Liver (tissue), 8 donors: ENCODE measurements at regions not wholly inside any gene's neighbourhood (a gene's known extent, or its start where the extent isn't known, plus 50 kb on each side); places are given as distances from the start of the nearest gene placed in this dataset.

Experiments
- DNase-seq: peaks from one replicate; pipeline ENCODE4 v3.0.0-alpha.2; 2017; ENCODE audit warnings: low spot score
- H3K27ac ChIP-seq, 2 donors: one replicate each; pipeline ENCODE4 v1.7.0; 2013; ENCODE audit warnings: inconsistent platforms in 2 of 2, low read length in 2 of 2, control low read depth in 1 of 2, low read depth in 1 of 2, mild to moderate bottlenecking in 1 of 2
- H3K27me3 ChIP-seq, 4 donors: one replicate each; pipeline versions ENCODE4 v1.6.1 to v1.7.0; 2013; ENCODE audit warnings: low read length in 3 of 4, inconsistent platforms in 1 of 4, mild to moderate bottlenecking in 1 of 4, moderate library complexity in 1 of 4; ENCODE audit not compliant: control insufficient read depth in 4 of 4, insufficient read depth in 4 of 4
- H3K36me3 ChIP-seq, 4 donors: one replicate each; pipeline versions ENCODE4 v1.6.1 to v1.7.0; 2013; ENCODE audit warnings: low read length in 3 of 4, mild to moderate bottlenecking in 3 of 4, low read depth in 1 of 4, moderate library complexity in 1 of 4; ENCODE audit not compliant: control insufficient read depth in 4 of 4, insufficient read depth in 3 of 4
- H3K4me1 ChIP-seq, 4 donors: one replicate each; pipeline versions ENCODE4 v1.6.1 to v1.7.0; 2013; ENCODE audit warnings: low read length in 3 of 4, mild to moderate bottlenecking in 3 of 4, moderate library complexity in 1 of 4; ENCODE audit not compliant: control insufficient read depth in 4 of 4, insufficient read depth in 4 of 4
- H3K4me3 ChIP-seq, 3 donors: one replicate each; pipeline versions ENCODE4 v1.6.1 to v1.7.0; 2013; ENCODE audit warnings: low read length in 3 of 3, control low read depth in 1 of 3, low read depth in 1 of 3, mild to moderate bottlenecking in 1 of 3
- H3K9ac ChIP-seq, 2 donors: one replicate each; pipeline ENCODE4 v1.7.0; 2013; ENCODE audit warnings: low read length in 2 of 2, mild to moderate bottlenecking in 2 of 2, moderate library complexity in 2 of 2, control low read depth in 1 of 2, low read depth in 1 of 2
- H3K9me3 ChIP-seq, 4 donors: one replicate each; pipeline versions ENCODE4 v1.6.1 to v1.7.0; 2013; ENCODE audit warnings: low read length in 3 of 4; ENCODE audit not compliant: control insufficient read depth in 4 of 4
- EGR1 ChIP-seq, 2 donors: IDR thresholded peaks; 2 replicates each; pipeline ENCODE4 v1.6.1; 2016 to 2018; ENCODE audit warnings: antibody characterized with exemption in 2 of 2, low read depth in 2 of 2
- FOXA1 ChIP-seq: IDR thresholded peaks from 2 replicates; pipeline ENCODE4 v1.6.1; 2016; ENCODE audit warnings: antibody characterized with exemption
- FOXA2 ChIP-seq: IDR thresholded peaks from 2 replicates; pipeline ENCODE4 v1.6.1; 2016; ENCODE audit warnings: antibody characterized with exemption
- GABPA ChIP-seq, 2 donors: IDR thresholded peaks in 1 of 2; conservative IDR thresholded peaks in 1 of 2; 2 replicates each; pipeline ENCODE4 v1.6.1; 2016; ENCODE audit warnings: antibody characterized with exemption in 2 of 2, mild to moderate bottlenecking in 1 of 2, moderate library complexity in 1 of 2
- HNF4A ChIP-seq, 2 donors: conservative IDR thresholded peaks; 2 replicates each; pipeline ENCODE4 v1.6.1; 2016; ENCODE audit warnings: antibody characterized with exemption in 2 of 2, mild to moderate bottlenecking in 2 of 2
- HNF4G ChIP-seq: IDR thresholded peaks from 2 replicates; pipeline ENCODE4 v1.6.1; 2016; ENCODE audit warnings: antibody characterized with exemption
- JUND ChIP-seq, 2 donors: IDR thresholded peaks; 2 replicates each; pipeline ENCODE4 v1.6.1; 2016; ENCODE audit warnings: antibody characterized with exemption in 2 of 2
- NR2F2 ChIP-seq: IDR thresholded peaks from 2 replicates; pipeline ENCODE4 v1.6.1; 2016; ENCODE audit warnings: antibody characterized with exemption
- RAD21 ChIP-seq, 2 donors: IDR thresholded peaks; 2 replicates each; pipeline ENCODE4 v1.6.1; 2016; ENCODE audit warnings: antibody characterized with exemption in 2 of 2, mild to moderate bottlenecking in 2 of 2
- RXRA ChIP-seq, 2 donors: IDR thresholded peaks; 2 replicates each; pipeline ENCODE4 v1.6.1; 2017 to 2018; ENCODE audit warnings: antibody characterized with exemption in 2 of 2, mild to moderate bottlenecking in 1 of 2
- SP1 ChIP-seq: IDR thresholded peaks from 2 replicates; pipeline ENCODE4 v1.6.1; 2018; ENCODE audit warnings: antibody characterized with exemption, mild to moderate bottlenecking
- TAF1 ChIP-seq: conservative IDR thresholded peaks from 2 replicates; pipeline ENCODE4 v1.6.1; 2016; ENCODE audit warnings: antibody characterized with exemption, mild to moderate bottlenecking
- YY1 ChIP-seq: IDR thresholded peaks from 2 replicates; pipeline ENCODE4 v1.6.1; 2016; ENCODE audit warnings: antibody characterized with exemption, mild to moderate bottlenecking
- WGBS: extraction: QIAGEN DNeasy Blood & Tissue Kit; methylation state at CpG from one replicate; pipeline ENCODE4 v1.1.7; 2013; 5-methylcytosine and 5-hydroxymethylcytosine counted together
- TF ChIP-seq, protein P1 (sequence below): IDR thresholded peaks from 2 replicates; pipeline ENCODE4 v1.6.1; 2016; ENCODE audit warnings: antibody characterized with exemption
- TF ChIP-seq, protein P2 (sequence below): fragments of 150-350 bp; IDR thresholded peaks from 2 replicates; pipeline ENCODE4 v1.5.1; 2017; ENCODE audit warnings: improper control_type of control experiment, low read depth, low read length; ENCODE audit not compliant: missing input control
- TF ChIP-seq, protein P3 (sequence below): IDR thresholded peaks from 2 replicates; pipeline ENCODE4 v1.6.1; 2016; ENCODE audit warnings: antibody characterized with exemption
- TF ChIP-seq, protein P4 (sequence below): IDR thresholded peaks from 2 replicates; pipeline ENCODE4 v1.6.1; 2016; ENCODE audit warnings: antibody characterized with exemption, mild to moderate bottlenecking
- TF ChIP-seq, protein P5 (sequence below): IDR thresholded peaks from 2 replicates; pipeline ENCODE4 v1.6.1; 2016; ENCODE audit warnings: antibody characterized with exemption
- donor health status: healthy.
- donor health status: healthy.
- donor health status: healthy.
- donor health status: healthy.
- donor health status: healthy.

DNA sequence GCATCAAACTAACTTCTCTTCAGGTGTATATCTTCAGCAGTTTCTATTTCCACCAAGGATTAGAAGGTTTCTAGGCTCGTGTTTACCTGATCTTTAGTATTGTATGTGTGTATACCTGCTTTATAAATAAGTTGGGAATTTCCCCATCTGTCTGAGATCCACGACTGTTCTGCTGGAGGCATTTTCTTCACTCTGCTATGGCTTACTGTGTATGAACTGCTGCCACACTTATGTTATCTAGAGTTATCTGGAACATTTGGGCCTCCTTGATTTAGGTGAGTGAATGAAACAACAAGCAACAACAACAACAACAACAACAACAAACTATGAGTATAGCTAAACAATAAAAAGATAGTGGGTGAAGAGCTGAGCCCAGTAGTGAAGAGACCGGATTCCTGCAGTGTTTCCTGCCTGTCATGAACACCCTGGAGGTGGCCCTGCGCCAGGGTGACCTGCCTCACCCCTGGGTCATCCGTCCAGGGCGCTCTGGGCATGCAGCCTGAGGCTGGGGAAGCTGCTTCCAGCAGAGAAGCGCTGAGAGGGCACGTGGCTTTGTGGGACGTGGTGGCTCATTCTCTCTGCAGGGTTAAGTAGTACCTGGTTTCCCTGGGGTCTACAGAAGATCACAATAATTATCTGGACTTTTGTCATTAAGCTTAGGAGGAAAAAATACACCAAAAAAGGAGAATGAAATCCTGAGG, 56.1 kb upstream of the GATA6 start (continued):
- TF ChIP-seq, protein P1, sequence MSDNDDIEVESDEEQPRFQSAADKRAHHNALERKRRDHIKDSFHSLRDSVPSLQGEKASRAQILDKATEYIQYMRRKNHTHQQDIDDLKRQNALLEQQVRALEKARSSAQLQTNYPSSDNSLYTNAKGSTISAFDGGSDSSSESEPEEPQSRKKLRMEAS: peak; percentile 94
- TF ChIP-seq TAF1: no peak
- peak in 1 of 2 donors; percentile 62 for TF ChIP-seq JUND (IDR thresholded peaks at IDR 0.05)
- TF ChIP-seq HNF4A (conservative IDR thresholded peaks at IDR 0.05): peak; percentile 90 to 92
- peak; percentile 48 for TF ChIP-seq YY1
- TF ChIP-seq, protein P2, sequence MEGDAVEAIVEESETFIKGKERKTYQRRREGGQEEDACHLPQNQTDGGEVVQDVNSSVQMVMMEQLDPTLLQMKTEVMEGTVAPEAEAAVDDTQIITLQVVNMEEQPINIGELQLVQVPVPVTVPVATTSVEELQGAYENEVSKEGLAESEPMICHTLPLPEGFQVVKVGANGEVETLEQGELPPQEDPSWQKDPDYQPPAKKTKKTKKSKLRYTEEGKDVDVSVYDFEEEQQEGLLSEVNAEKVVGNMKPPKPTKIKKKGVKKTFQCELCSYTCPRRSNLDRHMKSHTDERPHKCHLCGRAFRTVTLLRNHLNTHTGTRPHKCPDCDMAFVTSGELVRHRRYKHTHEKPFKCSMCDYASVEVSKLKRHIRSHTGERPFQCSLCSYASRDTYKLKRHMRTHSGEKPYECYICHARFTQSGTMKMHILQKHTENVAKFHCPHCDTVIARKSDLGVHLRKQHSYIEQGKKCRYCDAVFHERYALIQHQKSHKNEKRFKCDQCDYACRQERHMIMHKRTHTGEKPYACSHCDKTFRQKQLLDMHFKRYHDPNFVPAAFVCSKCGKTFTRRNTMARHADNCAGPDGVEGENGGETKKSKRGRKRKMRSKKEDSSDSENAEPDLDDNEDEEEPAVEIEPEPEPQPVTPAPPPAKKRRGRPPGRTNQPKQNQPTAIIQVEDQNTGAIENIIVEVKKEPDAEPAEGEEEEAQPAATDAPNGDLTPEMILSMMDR: no peak

DNA sequence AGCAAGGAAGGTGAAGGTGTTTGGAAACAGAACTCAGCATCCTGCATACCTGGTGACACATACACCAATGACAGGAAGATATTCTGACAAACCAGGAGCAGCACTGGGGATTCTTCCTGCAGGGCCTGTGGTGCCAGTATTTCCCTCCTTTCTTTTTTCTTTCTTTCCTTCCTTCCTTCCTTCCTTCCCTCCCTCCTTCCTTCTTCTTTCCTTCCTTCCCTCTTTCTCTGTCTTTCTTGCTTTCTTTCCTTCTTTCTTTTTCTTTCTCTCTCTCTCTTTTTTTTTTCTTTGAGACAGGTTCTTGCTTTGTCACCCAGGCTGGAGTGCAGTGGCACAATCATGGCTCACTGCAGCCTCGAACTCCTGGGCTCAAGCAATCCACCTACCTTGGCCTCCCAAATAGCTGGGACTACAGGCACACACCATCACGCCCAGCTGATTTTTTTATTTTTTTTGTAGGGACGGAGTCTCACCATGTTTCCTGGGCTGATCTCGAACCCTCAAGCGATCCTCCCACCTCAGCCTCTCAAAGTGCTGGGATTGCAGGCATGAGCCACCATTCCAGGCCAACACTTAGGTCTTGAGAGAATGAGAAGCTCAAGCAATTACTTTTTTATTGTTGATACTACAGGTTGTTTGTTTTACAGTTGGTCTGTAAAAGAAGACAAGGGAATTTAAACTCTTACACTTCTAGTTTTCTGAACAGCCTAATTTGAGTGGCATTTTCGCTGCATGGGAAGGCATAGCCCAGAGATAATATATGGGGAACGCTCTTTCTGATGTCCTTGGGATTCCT, 54.7 kb upstream of the GATA6 start:
- Histone ChIP-seq H3K9ac (no peak overlapping the region), H3K27me3 (no peaks in the 10 kb centered on the region), H3K27ac (no peak overlapping the region), H3K4me3 (no peak overlapping the region), H3K36me3 (no peaks in the 10 kb centered on the region), H3K9me3 (no peaks in the 10 kb centered on the region), H3K4me1 (peaks cover 0 to 20% (median 20%) of the 10 kb centered on the region in 4 donors)
- TF ChIP-seq, protein P2: no peak
- TF ChIP-seq NR2F2 (no peak), TAF1 (no peak), GABPA (IDR thresholded peaks at IDR 0.05 in 1 of 2, conservative IDR thresholded peaks at IDR 0.05 in 1 of 2) (no peak), FOXA2 (no peak), EGR1 (IDR thresholded peaks at IDR 0.05; ENCODE audit: low read depth in 2 of 2) (no peak), HNF4A (conservative IDR thresholded peaks at IDR 0.05) (no peak), YY1 (no peak), RAD21 (IDR thresholded peaks at IDR 0.05) (no peak), FOXA1 (no peak), RXRA (IDR thresholded peaks at IDR 0.05) (no peak), HNF4G (no peak), JUND (IDR thresholded peaks at IDR 0.05) (no peak), SP1 (no peak)
- TF ChIP-seq, protein P3, sequence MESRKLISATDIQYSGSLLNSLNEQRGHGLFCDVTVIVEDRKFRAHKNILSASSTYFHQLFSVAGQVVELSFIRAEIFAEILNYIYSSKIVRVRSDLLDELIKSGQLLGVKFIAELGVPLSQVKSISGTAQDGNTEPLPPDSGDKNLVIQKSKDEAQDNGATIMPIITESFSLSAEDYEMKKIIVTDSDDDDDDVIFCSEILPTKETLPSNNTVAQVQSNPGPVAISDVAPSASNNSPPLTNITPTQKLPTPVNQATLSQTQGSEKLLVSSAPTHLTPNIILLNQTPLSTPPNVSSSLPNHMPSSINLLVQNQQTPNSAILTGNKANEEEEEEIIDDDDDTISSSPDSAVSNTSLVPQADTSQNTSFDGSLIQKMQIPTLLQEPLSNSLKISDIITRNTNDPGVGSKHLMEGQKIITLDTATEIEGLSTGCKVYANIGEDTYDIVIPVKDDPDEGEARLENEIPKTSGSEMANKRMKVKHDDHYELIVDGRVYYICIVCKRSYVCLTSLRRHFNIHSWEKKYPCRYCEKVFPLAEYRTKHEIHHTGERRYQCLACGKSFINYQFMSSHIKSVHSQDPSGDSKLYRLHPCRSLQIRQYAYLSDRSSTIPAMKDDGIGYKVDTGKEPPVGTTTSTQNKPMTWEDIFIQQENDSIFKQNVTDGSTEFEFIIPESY: no peak
- TF ChIP-seq, protein P4, sequence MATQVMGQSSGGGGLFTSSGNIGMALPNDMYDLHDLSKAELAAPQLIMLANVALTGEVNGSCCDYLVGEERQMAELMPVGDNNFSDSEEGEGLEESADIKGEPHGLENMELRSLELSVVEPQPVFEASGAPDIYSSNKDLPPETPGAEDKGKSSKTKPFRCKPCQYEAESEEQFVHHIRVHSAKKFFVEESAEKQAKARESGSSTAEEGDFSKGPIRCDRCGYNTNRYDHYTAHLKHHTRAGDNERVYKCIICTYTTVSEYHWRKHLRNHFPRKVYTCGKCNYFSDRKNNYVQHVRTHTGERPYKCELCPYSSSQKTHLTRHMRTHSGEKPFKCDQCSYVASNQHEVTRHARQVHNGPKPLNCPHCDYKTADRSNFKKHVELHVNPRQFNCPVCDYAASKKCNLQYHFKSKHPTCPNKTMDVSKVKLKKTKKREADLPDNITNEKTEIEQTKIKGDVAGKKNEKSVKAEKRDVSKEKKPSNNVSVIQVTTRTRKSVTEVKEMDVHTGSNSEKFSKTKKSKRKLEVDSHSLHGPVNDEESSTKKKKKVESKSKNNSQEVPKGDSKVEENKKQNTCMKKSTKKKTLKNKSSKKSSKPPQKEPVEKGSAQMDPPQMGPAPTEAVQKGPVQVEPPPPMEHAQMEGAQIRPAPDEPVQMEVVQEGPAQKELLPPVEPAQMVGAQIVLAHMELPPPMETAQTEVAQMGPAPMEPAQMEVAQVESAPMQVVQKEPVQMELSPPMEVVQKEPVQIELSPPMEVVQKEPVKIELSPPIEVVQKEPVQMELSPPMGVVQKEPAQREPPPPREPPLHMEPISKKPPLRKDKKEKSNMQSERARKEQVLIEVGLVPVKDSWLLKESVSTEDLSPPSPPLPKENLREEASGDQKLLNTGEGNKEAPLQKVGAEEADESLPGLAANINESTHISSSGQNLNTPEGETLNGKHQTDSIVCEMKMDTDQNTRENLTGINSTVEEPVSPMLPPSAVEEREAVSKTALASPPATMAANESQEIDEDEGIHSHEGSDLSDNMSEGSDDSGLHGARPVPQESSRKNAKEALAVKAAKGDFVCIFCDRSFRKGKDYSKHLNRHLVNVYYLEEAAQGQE: no peak
- TF ChIP-seq, protein P5, sequence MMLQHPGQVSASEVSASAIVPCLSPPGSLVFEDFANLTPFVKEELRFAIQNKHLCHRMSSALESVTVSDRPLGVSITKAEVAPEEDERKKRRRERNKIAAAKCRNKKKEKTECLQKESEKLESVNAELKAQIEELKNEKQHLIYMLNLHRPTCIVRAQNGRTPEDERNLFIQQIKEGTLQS: no peak
- TF ChIP-seq, protein P1: no peak
- 86% methylated on average over 7 of the region's 7 CpGs for WGBS
- no peak for DNase-seq
